Natural killer cell (primary cell): ENCODE measurements at regions not wholly inside any gene's neighbourhood (a gene's known extent, or its start where the extent isn't known, plus 50 kb on each side); places are given as distances from the start of the nearest gene placed in this dataset.

Source experiments
- ATAC-seq, 3 donors: fragments of 150-1000 bp in 2 of 3; fragments of 200-7000 bp in 1 of 3; cut with Tn5 transposase; 1 replicate in 1 of 3; 2 replicates in 2 of 3; pipeline ENCODE4 v1.10.0; 2021; ENCODE audit warnings: mild to moderate bottlenecking in 2 of 3, moderate library complexity in 2 of 3
- DNase-seq, 2 donors: peaks; one replicate each; pipeline versions ENCODE4 v3.0.0 to v3.0.0-alpha.2; 2013 to 2021; ENCODE audit warnings: mixed read lengths in 1 of 2
- H3K27ac ChIP-seq: one replicate; pipeline ENCODE4 v1.5.1; 2013; ENCODE audit warnings: mild to moderate bottlenecking, low read length
- H3K27me3 ChIP-seq: one replicate; pipeline ENCODE4 v1.6.1; 2013; ENCODE audit warnings: low read length; ENCODE audit not compliant: control insufficient read depth, insufficient read depth
- H3K36me3 ChIP-seq: one replicate; pipeline ENCODE4 v1.6.1; 2013; ENCODE audit warnings: low read length; ENCODE audit not compliant: control insufficient read depth, insufficient read depth
- H3K4me1 ChIP-seq: one replicate; pipeline ENCODE4 v1.6.1; 2013; ENCODE audit warnings: low read length; ENCODE audit not compliant: control insufficient read depth, insufficient read depth
- H3K4me3 ChIP-seq: one replicate; pipeline ENCODE4 v1.5.1; 2013; ENCODE audit warnings: low read length
- H3K9me3 ChIP-seq: one replicate; pipeline ENCODE4 v1.6.1; 2013; ENCODE audit warnings: low read length; ENCODE audit not compliant: control insufficient read depth, insufficient read depth
- H3K27ac Mint-ChIP-seq, 2 donors: one replicate each; pipeline ENCODE4 v1.8.0; 2022; ENCODE audit warnings: mild to moderate bottlenecking in 2 of 2, mixed read lengths in 2 of 2, moderate library complexity in 1 of 2
- H3K27me3 Mint-ChIP-seq, 2 donors: one replicate each; pipeline ENCODE4 v1.8.0; 2022; ENCODE audit warnings: low read depth in 2 of 2, mixed read lengths in 2 of 2
- H3K36me3 Mint-ChIP-seq: one replicate; pipeline ENCODE4 v1.8.0; 2022; ENCODE audit warnings: mixed read lengths
- H3K4me1 Mint-ChIP-seq, 2 donors: one replicate each; pipeline ENCODE4 v1.8.0; 2022; ENCODE audit warnings: mixed read lengths in 2 of 2
- H3K4me3 Mint-ChIP-seq: one replicate; pipeline ENCODE4 v1.8.0; 2022; ENCODE audit warnings: mild to moderate bottlenecking, moderate library complexity, mixed read lengths
- H3K9me3 Mint-ChIP-seq, 2 donors: one replicate each; pipeline ENCODE4 v1.8.0; 2022; ENCODE audit warnings: mixed read lengths in 2 of 2
- WGBS: methylation state at CpG from one replicate; pipeline ENCODE4 v1.1.7; 2013; ENCODE audit warnings: missing lambda C conversion rate; ENCODE audit not compliant: insufficient coverage; 5-methylcytosine and 5-hydroxymethylcytosine counted together
- intact Hi-C: fragments of 100-400 bp; cut with micrococcal nuclease; formaldehyde crosslinking; loops from one replicate; pipeline ENCODE4 v1.14.2; 2022
- TF ChIP-seq, protein P1 (sequence below): fragments of 200-600 bp; IDR thresholded peaks from one replicate; pipeline ENCODE4 v1.8.0; 2022; ENCODE audit warnings: antibody characterized with exemption

DNA sequence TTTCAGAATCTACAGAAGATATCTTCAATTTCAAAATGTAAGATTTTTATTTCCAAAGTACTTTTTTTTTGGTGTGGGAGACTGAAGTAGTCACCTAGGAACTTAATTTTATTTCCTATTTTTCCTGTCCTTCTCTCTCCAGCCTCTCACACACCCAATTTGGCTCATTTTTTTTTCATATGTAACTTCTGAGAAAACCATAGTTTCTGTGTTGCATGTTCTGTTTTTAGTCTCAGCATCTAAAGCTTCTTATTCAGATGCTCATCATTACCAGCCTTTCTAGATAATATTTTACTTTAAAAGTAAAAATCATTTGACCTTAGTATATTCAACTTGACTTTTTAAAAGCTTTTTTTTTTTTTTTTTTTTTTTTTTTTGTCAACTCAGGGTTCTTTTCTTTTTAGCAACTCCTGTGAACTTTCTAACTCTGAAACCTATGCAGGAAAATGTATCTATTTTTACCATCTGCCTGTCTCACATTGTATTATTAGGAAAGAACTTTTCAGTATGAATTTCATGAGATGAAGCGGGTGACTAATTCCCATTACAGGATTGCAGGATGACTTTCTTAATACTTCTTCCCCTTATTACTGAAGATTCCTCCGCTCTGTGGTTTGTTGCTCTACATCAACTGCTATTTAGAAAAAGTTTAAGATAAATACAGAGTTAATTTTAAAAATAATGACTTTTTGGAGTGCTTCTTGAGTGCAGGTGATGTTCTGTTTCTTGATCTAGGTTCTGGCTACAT is 73.6 kb upstream of the LSM8 start:
- intact Hi-C loops: no loop called here
- H3K36me3 Mint-ChIP-seq: no peaks in the 10 kb centered on the region
- no CpG with 5 or more reads among the region's 2 CpGs for WGBS
- H3K36me3 ChIP-seq: no peaks in the 10 kb centered on the region
- no peaks in the 10 kb centered on the region for H3K27me3 Mint-ChIP-seq
- no peak overlapping the region for H3K4me3 ChIP-seq
- no peaks in the 10 kb centered on the region for H3K4me1 Mint-ChIP-seq
- H3K9me3 ChIP-seq: no peaks in the 10 kb centered on the region
- H3K27ac Mint-ChIP-seq: no peak overlapping the region
- no peaks in the 10 kb centered on the region for H3K27me3 ChIP-seq
- no peaks in the 10 kb centered on the region for H3K4me1 ChIP-seq
- H3K9me3 Mint-ChIP-seq: peaks cover 0 to 4% of the 10 kb centered on the region in 2 donors
- H3K4me3 Mint-ChIP-seq: no peak overlapping the region
- DNase-seq (no peak), ATAC-seq (no peak)
- H3K27ac ChIP-seq: no peak overlapping the region
- TF ChIP-seq, protein P1, sequence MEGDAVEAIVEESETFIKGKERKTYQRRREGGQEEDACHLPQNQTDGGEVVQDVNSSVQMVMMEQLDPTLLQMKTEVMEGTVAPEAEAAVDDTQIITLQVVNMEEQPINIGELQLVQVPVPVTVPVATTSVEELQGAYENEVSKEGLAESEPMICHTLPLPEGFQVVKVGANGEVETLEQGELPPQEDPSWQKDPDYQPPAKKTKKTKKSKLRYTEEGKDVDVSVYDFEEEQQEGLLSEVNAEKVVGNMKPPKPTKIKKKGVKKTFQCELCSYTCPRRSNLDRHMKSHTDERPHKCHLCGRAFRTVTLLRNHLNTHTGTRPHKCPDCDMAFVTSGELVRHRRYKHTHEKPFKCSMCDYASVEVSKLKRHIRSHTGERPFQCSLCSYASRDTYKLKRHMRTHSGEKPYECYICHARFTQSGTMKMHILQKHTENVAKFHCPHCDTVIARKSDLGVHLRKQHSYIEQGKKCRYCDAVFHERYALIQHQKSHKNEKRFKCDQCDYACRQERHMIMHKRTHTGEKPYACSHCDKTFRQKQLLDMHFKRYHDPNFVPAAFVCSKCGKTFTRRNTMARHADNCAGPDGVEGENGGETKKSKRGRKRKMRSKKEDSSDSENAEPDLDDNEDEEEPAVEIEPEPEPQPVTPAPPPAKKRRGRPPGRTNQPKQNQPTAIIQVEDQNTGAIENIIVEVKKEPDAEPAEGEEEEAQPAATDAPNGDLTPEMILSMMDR: no peak

DNA sequence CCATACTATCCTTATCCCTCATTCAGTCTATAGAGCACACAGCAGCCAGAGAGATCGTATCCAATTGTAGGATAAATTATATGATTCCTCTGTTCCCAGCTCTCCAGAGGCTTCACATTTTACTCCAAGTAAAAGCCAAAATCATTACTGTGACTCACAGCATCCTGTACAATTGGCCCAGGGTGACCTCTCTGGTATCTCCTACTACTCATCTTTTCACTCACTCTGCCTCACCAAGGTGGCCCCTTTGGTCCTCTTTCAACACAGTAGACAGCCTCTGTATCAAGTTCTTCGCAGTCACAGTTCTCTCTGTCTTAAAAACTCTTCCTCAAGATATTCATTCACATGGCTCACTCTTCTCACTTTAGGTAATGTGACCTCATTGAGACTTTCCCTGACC is 72.6 kb upstream of the LSM8 start:
- no peak for ATAC-seq
- no peak overlapping the region for H3K4me3 Mint-ChIP-seq

DNA sequence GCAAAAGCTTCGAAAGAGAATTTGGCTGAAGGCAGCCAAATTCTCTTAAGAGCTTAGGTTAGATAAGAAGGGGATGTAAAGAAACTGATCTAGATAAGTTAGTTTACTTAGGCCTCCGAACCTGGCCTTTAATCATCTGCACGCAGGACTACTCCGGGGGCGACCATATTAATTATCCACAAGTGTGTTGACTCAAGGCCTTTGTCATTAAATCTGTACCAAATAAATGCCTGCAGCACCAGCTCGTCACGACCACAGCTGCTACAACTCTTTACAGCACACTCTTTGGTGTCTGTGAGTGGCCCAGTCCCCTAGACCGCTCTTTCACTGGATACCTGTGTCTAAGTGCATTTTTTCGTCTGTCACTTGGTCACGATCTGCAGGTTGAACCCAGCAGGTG is 69.8 kb upstream of the LSM8 start:
- H3K4me3 ChIP-seq: no peak overlapping the region
- DNase-seq (no peak), ATAC-seq (no peak)
- Mint-ChIP-seq H3K4me1 (no peaks in the 10 kb centered on the region), H3K27ac (no peak overlapping the region), H3K9me3 (peaks cover 4 to 7% of the 10 kb centered on the region in 2 donors), H3K4me3 (no peak overlapping the region), H3K27me3 (no peaks in the 10 kb centered on the region), H3K36me3 (no peaks in the 10 kb centered on the region)
- H3K27ac ChIP-seq: no peak overlapping the region
- TF ChIP-seq, protein P1: no peak
- intact Hi-C loops: no loop called here
- no peaks in the 10 kb centered on the region for H3K36me3 ChIP-seq
- H3K27me3 ChIP-seq: no peaks in the 10 kb centered on the region
- WGBS: 89% methylated on average over 10 of the region's 10 CpGs
- H3K4me1 ChIP-seq: no peaks in the 10 kb centered on the region
- H3K9me3 ChIP-seq: peaks cover 2% of the 10 kb centered on the region

More for the DNA sequence above, 72.6 kb upstream of the LSM8 start:
- no peaks in the 10 kb centered on the region for H3K4me1 ChIP-seq
- intact Hi-C loops: no loop called here
- H3K4me3 ChIP-seq: no peak overlapping the region
- H3K9me3 Mint-ChIP-seq: peaks cover 0 to 4% of the 10 kb centered on the region in 2 donors
- no peaks in the 10 kb centered on the region for H3K36me3 ChIP-seq
- TF ChIP-seq, protein P1: no peak
- H3K36me3 Mint-ChIP-seq: no peaks in the 10 kb centered on the region
- 79% methylated on average over 2 of the region's 2 CpGs for WGBS
- H3K27ac ChIP-seq: no peak overlapping the region
- no peaks in the 10 kb centered on the region for H3K27me3 Mint-ChIP-seq
- no peak for DNase-seq
- H3K27me3 ChIP-seq: no peaks in the 10 kb centered on the region
- H3K27ac Mint-ChIP-seq: no peak overlapping the region
- H3K4me1 Mint-ChIP-seq: no peaks in the 10 kb centered on the region
- peaks cover 2% of the 10 kb centered on the region for H3K9me3 ChIP-seq
